Neural progenitor cell (in vitro differentiated cells): ENCODE measurements at regions not wholly inside any gene's neighbourhood (a gene's known extent, or its start where the extent isn't known, plus 50 kb on each side); places are given as distances from the start of the nearest gene placed in this dataset.

Experiments used
- EZH2 ChIP-seq: fragments of 200-600 bp; sonication (generic); IDR thresholded peaks from 2 replicates; pipeline ENCODE4 v1.6.1; 2017; ENCODE audit warnings: antibody characterized with exemption, mild to moderate bottlenecking, moderate library complexity
- TF ChIP-seq, protein P1 (sequence below): fragments of 200-600 bp; sonication (generic); IDR thresholded peaks from 2 replicates; pipeline ENCODE4 v1.5.1; 2017; ENCODE audit warnings: antibody characterized with exemption, mild to moderate bottlenecking

DNA sequence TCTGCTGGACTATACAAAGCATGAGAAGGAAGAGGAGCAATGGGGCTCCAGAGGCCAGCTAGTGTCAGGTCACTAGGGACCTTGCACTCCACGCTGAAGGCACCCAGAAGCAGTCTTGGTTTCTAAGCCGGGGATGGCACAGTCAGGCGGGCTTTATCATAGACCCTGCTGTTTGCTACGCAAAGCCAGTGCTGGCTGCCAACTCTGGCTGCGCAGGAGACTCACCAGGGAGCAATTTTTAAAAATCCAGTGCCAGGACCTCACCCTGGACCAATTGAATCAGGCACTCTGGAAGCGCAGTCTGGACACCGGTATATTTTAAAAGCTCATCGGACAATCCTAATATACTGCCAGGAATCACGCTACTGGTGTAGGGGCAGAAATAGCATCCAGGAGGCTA, 368.5 kb upstream of the XYLT1 start:
- TF ChIP-seq, protein P1, sequence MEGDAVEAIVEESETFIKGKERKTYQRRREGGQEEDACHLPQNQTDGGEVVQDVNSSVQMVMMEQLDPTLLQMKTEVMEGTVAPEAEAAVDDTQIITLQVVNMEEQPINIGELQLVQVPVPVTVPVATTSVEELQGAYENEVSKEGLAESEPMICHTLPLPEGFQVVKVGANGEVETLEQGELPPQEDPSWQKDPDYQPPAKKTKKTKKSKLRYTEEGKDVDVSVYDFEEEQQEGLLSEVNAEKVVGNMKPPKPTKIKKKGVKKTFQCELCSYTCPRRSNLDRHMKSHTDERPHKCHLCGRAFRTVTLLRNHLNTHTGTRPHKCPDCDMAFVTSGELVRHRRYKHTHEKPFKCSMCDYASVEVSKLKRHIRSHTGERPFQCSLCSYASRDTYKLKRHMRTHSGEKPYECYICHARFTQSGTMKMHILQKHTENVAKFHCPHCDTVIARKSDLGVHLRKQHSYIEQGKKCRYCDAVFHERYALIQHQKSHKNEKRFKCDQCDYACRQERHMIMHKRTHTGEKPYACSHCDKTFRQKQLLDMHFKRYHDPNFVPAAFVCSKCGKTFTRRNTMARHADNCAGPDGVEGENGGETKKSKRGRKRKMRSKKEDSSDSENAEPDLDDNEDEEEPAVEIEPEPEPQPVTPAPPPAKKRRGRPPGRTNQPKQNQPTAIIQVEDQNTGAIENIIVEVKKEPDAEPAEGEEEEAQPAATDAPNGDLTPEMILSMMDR, result no peak
- TF ChIP-seq EZH2, result no peak
